ENCODE measurements at regions not wholly inside any gene's neighbourhood (a gene's known extent, or its start where the extent isn't known, plus 50 kb on each side); places are given as distances from the start of the nearest gene placed in this dataset.

DNA sequence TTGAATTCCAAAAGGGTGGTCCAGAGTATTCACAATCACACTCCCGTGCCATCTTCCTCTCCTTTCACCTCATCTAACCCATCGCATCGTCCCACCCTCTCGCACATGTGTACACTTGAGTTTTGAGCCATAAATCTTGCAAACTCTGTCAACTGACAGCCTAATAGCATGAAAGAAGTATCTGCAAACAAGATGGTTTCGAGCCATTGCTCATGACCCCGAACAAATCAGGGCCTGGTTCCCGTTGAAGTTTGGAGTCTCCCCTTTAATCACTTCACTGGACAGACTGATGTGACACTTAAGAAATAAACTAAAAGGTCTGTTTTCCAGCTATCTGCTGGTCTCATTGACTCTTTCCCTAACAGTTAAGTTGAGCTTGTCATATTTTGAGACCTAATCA is 223.6 kb upstream of the SOX5 start:
- TF ChIP-seq ZKSCAN1 (IDR thresholded peaks at IDR 0.05; ENCODE audit: low read length) (no peak), NFE2L1 (CRISPR knock-in tag; IDR thresholded peaks at IDR 0.05; ENCODE audit: borderline replicate concordance) (no peak), TBL1XR1 (IDR thresholded peaks at IDR 0.05; ENCODE audit: borderline replicate concordance, low read length, partially characterized antibody) (no peak), ZSCAN29 (CRISPR knock-in tag; conservative IDR thresholded peaks at IDR 0.05) (no peak), ZNF143 (CRISPR knock-in tag; IDR thresholded peaks at IDR 0.05) (no peak), RELA (CRISPR knock-in tag; IDR thresholded peaks at IDR 0.05) (no peak)
- TF ChIP-seq, protein P1, sequence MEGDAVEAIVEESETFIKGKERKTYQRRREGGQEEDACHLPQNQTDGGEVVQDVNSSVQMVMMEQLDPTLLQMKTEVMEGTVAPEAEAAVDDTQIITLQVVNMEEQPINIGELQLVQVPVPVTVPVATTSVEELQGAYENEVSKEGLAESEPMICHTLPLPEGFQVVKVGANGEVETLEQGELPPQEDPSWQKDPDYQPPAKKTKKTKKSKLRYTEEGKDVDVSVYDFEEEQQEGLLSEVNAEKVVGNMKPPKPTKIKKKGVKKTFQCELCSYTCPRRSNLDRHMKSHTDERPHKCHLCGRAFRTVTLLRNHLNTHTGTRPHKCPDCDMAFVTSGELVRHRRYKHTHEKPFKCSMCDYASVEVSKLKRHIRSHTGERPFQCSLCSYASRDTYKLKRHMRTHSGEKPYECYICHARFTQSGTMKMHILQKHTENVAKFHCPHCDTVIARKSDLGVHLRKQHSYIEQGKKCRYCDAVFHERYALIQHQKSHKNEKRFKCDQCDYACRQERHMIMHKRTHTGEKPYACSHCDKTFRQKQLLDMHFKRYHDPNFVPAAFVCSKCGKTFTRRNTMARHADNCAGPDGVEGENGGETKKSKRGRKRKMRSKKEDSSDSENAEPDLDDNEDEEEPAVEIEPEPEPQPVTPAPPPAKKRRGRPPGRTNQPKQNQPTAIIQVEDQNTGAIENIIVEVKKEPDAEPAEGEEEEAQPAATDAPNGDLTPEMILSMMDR (CRISPR knock-in tag; IDR thresholded peaks at IDR 0.05), result no peak

Data from HepG2 (cell line).